Neural cell (in vitro differentiated cells): ENCODE measurements at regions not wholly inside any gene's neighbourhood (a gene's known extent, or its start where the extent isn't known, plus 50 kb on each side); places are given as distances from the start of the nearest gene placed in this dataset.

ENCODE experiments used
- H2AFZ ChIP-seq: fragments of 200-600, 300-800 bp; sonication (generic), shearing (Covaris generic); 2 replicates; pipeline ENCODE4 v1.6.0; 2014; ENCODE audit warnings: low read depth, mild to moderate bottlenecking, antibody characterized with exemption, low read length, moderate library complexity
- H3F3A ChIP-seq: fragments of 200-600 bp; shearing (Covaris generic); 2 replicates; pipeline ENCODE4 v1.6.1; 2016; ENCODE audit warnings: mild to moderate bottlenecking, moderate library complexity, mixed read lengths, antibody characterized with exemption, low read length; ENCODE audit not compliant: insufficient read depth, poor library complexity, severe bottlenecking
- H3K27ac ChIP-seq: fragments of 200-600, 300-800 bp; sonication (generic), shearing (Covaris generic); 2 replicates; pipeline ENCODE4 v1.5.1; 2014; ENCODE audit warnings: mild to moderate bottlenecking, low read length, moderate library complexity
- H3K27me3 ChIP-seq: fragments of 300-800, 200-600 bp; sonication (generic), shearing (Covaris generic); 2 replicates; pipeline ENCODE4 v1.6.0; 2014; ENCODE audit warnings: mild to moderate bottlenecking, low read depth, low read length, moderate library complexity; ENCODE audit not compliant: insufficient read depth
- H3K36me3 ChIP-seq: fragments of 300-800, 200-600 bp; sonication (generic), shearing (Covaris generic); 2 replicates; pipeline ENCODE4 v1.5.1; 2014; ENCODE audit warnings: mild to moderate bottlenecking, antibody characterized with exemption, low read length, moderate library complexity; ENCODE audit not compliant: insufficient read depth
- H3K4me2 ChIP-seq: fragments of 300-800, 200-600 bp; sonication (generic), shearing (Covaris generic); 2 replicates; pipeline ENCODE4 v1.6.0; 2014; ENCODE audit warnings: mild to moderate bottlenecking, low read length
- H3K4me3 ChIP-seq: fragments of 300-800, 200-600 bp; sonication (generic), shearing (Covaris generic); 2 replicates; pipeline ENCODE4 v1.5.1; 2014; ENCODE audit warnings: mild to moderate bottlenecking, low read length, moderate library complexity
- H3K79me2 ChIP-seq: fragments of 200-600 bp; shearing (Covaris generic); replicated peaks from 2 replicates; pipeline ENCODE4 v1.6.0; 2014; ENCODE audit warnings: mild to moderate bottlenecking, low read length, moderate library complexity; ENCODE audit not compliant: insufficient read depth
- H3K9ac ChIP-seq: fragments of 300-800, 200-600 bp; sonication (generic), shearing (Covaris generic); 2 replicates; pipeline ENCODE4 v1.6.1; 2016; ENCODE audit warnings: mild to moderate bottlenecking, low read length, mixed read lengths
- H3K9me2 ChIP-seq: fragments of 200-600 bp; shearing (Covaris generic); 2 replicates; pipeline ENCODE4 v1.6.1; 2016; ENCODE audit warnings: mild to moderate bottlenecking, low read length, mixed read lengths; ENCODE audit not compliant: insufficient read depth
- H3K9me3 ChIP-seq: fragments of 200-600, 300-800 bp; sonication (generic), shearing (Covaris generic); 2 replicates; pipeline ENCODE4 v1.6.1; 2016; ENCODE audit warnings: mild to moderate bottlenecking, mixed run types, low read length, moderate library complexity, mixed read lengths
- H4K20me1 ChIP-seq: fragments of 200-600 bp; shearing (Covaris generic); 2 replicates; pipeline ENCODE4 v1.6.1; 2016; ENCODE audit warnings: mild to moderate bottlenecking, mixed run types; ENCODE audit not compliant: insufficient read depth
- CTCF ChIP-seq: fragments of 450-650 bp; IDR thresholded peaks from 2 replicates; pipeline ENCODE4 v1.5.1; 2014; ENCODE audit warnings: antibody characterized with exemption, mild to moderate bottlenecking, moderate library complexity; ENCODE audit not compliant: poor library complexity, severe bottlenecking
- EP300 ChIP-seq: fragments of 450-650 bp; conservative IDR thresholded peaks from 2 replicates; pipeline ENCODE4 v1.6.1; 2014; ENCODE audit warnings: antibody characterized with exemption, mild to moderate bottlenecking, moderate library complexity; ENCODE audit not compliant: poor library complexity, severe bottlenecking
- EZH2 ChIP-seq: fragments of 200-600, 300-800 bp; shearing (Covaris generic), sonication (generic); IDR thresholded peaks from 2 replicates; pipeline ENCODE4 v1.6.1; 2014; ENCODE audit warnings: antibody characterized with exemption, low read length, borderline replicate concordance, mild to moderate bottlenecking; ENCODE audit not compliant: insufficient read depth, poor library complexity, severe bottlenecking
- MXI1 ChIP-seq: fragments of 450-650 bp; conservative IDR thresholded peaks from 2 replicates; pipeline ENCODE4 v1.6.1; 2014; ENCODE audit warnings: antibody characterized with exemption, mild to moderate bottlenecking; ENCODE audit not compliant: poor library complexity, severe bottlenecking
- POLR2AphosphoS5 ChIP-seq: IDR thresholded peaks from 2 replicates; pipeline ENCODE4 v1.6.1; 2012
- RAD21 ChIP-seq: fragments of 450-650 bp; conservative IDR thresholded peaks from 2 replicates; pipeline ENCODE4 v1.6.1; 2014; ENCODE audit warnings: antibody characterized with exemption, mild to moderate bottlenecking, moderate library complexity
- REST ChIP-seq: IDR thresholded peaks from 2 replicates; pipeline ENCODE4 v1.6.1; 2012; ENCODE audit warnings: borderline replicate concordance
- SMC3 ChIP-seq: fragments of 450-650 bp; conservative IDR thresholded peaks from 2 replicates; pipeline ENCODE4 v1.6.1; 2014; ENCODE audit warnings: antibody characterized with exemption, mild to moderate bottlenecking, moderate library complexity; ENCODE audit not compliant: poor library complexity
- TAF1 ChIP-seq: IDR thresholded peaks from 2 replicates; pipeline ENCODE4 v1.6.1; 2012; ENCODE audit warnings: low read depth

- H3K9me2 ChIP-seq: no peaks in the 10 kb centered on the region
- no peaks in the 10 kb centered on the region for H3K79me2 ChIP-seq
- TF ChIP-seq TAF1 (no peak), SMC3 (no peak), MXI1 (no peak), RAD21 (no peak), REST (no peak), EP300 (no peak), CTCF (no peak), EZH2 (no peak), POLR2AphosphoS5 (no peak)
- H2AFZ ChIP-seq: no peak overlapping the region
- H3K9me3 ChIP-seq: no peaks in the 10 kb centered on the region
- H3K4me3 ChIP-seq: no peak overlapping the region
- no peaks in the 10 kb centered on the region for H4K20me1 ChIP-seq
- no peaks in the 10 kb centered on the region for H3K36me3 ChIP-seq
- no peak overlapping the region for H3K9ac ChIP-seq
- no peaks in the 10 kb centered on the region for H3K27me3 ChIP-seq
- no peak overlapping the region for H3K27ac ChIP-seq
- H3K4me2 ChIP-seq: no peak overlapping the region
- no peaks in the 10 kb centered on the region for H3F3A ChIP-seq
These were observed 344.6 kb downstream of the KCNJ3 start for GRCh38 chr2:155043097-155043496.

GRCh38 chr2:155035308-155035707 lies 336.8 kb downstream of the KCNJ3 start:
- no peak for TF ChIP-seq EZH2
- H2AFZ ChIP-seq: no peak overlapping the region
- no peaks in the 10 kb centered on the region for H3F3A ChIP-seq
- H3K9me2 ChIP-seq: no peaks in the 10 kb centered on the region
- H3K79me2 ChIP-seq: no peaks in the 10 kb centered on the region
- no peaks in the 10 kb centered on the region for H3K9me3 ChIP-seq
- no peak overlapping the region for H3K4me2 ChIP-seq
- H3K4me3 ChIP-seq: no peak overlapping the region
- no peaks in the 10 kb centered on the region for H4K20me1 ChIP-seq
- H3K9ac ChIP-seq: no peak overlapping the region
- H3K27me3 ChIP-seq: no peaks in the 10 kb centered on the region
- H3K36me3 ChIP-seq: no peaks in the 10 kb centered on the region
- H3K27ac ChIP-seq: no peak overlapping the region

GRCh38 chr2:155033652-155034051 lies 335.2 kb downstream of the KCNJ3 start:
- no peak overlapping the region for H3K4me2 ChIP-seq
- H3K9ac ChIP-seq: no peak overlapping the region
- H3K36me3 ChIP-seq: no peaks in the 10 kb centered on the region
- no peak for TF ChIP-seq MXI1
- TF ChIP-seq SMC3: no peak
- TF ChIP-seq EZH2: no peak
- TF ChIP-seq CTCF: no peak
- no peak for TF ChIP-seq RAD21
- TF ChIP-seq EP300: no peak
- no peak for TF ChIP-seq TAF1
- no peak for TF ChIP-seq REST
- TF ChIP-seq POLR2AphosphoS5: no peak
- H3K27me3 ChIP-seq: no peaks in the 10 kb centered on the region
- no peaks in the 10 kb centered on the region for H3F3A ChIP-seq
- no peaks in the 10 kb centered on the region for H4K20me1 ChIP-seq
- no peaks in the 10 kb centered on the region for H3K9me3 ChIP-seq
- no peaks in the 10 kb centered on the region for H3K9me2 ChIP-seq
- no peaks in the 10 kb centered on the region for H3K79me2 ChIP-seq
- H2AFZ ChIP-seq: no peak overlapping the region
- H3K4me3 ChIP-seq: no peak overlapping the region
- no peak overlapping the region for H3K27ac ChIP-seq
